Activated naive CD4-positive, alpha-beta T cell treated with anti-CD3 and anti-CD28 coated beads, Interleukin-2, amount 50 U/mL, for 72 hours (primary cell): ENCODE measurements at regions not wholly inside any gene's neighbourhood (a gene's known extent, or its start where the extent isn't known, plus 50 kb on each side); places are given as distances from the start of the nearest gene placed in this dataset.

Experiments used
- ATAC-seq, 2 donors: fragments of 150-1000 bp; cut with Tn5 transposase; 2 replicates each; pipeline ENCODE4 v1.10.0; 2021; ENCODE audit warnings: mild to moderate bottlenecking in 2 of 2, moderate library complexity in 2 of 2
- DNase-seq, 2 donors: peaks; one replicate each; pipeline ENCODE4 v3.0.0; 2021 to 2022; ENCODE audit warnings: low spot score in 2 of 2
- H3K27ac Mint-ChIP-seq, 2 donors: one replicate each; pipeline ENCODE4 v1.8.0; 2022; ENCODE audit warnings: mild to moderate bottlenecking in 2 of 2, mixed read lengths in 2 of 2
- H3K36me3 Mint-ChIP-seq, 2 donors: one replicate each; pipeline ENCODE4 v1.8.0; 2022; ENCODE audit warnings: mixed read lengths in 2 of 2
- H3K9me3 Mint-ChIP-seq, 2 donors: one replicate each; pipeline ENCODE4 v1.8.0; 2022; ENCODE audit warnings: mixed read lengths in 2 of 2

GRCh38 chr16:17945080-17945601, 391.4 kb downstream of the NPIPA8 start:
- Mint-ChIP-seq H3K36me3 (no peaks in the 10 kb centered on the region), H3K27ac (no peak overlapping the region), H3K9me3 (no peaks in the 10 kb centered on the region)
- ATAC-seq: no peak
- DNase-seq: no peak

GRCh38 chr16:17944345-17944744, 392.2 kb downstream of the NPIPA8 start:
- DNase-seq (no peak), ATAC-seq (no peak)
- Mint-ChIP-seq H3K27ac (no peak overlapping the region), H3K9me3 (no peaks in the 10 kb centered on the region), H3K36me3 (no peaks in the 10 kb centered on the region)

GRCh38 chr16:17942067-17942466, 394.5 kb downstream of the NPIPA8 start:
- H3K27ac Mint-ChIP-seq: no peak overlapping the region
- no peak for ATAC-seq

GRCh38 chr16:17940584-17941364, 395.8 kb downstream of the NPIPA8 start:
- DNase-seq: no peak
- ATAC-seq: no peak
- Mint-ChIP-seq H3K36me3 (no peaks in the 10 kb centered on the region), H3K27ac (no peak overlapping the region), H3K9me3 (no peaks in the 10 kb centered on the region)

More at GRCh38 chr16:17942067-17942466, 394.5 kb downstream of the NPIPA8 start:
- Mint-ChIP-seq H3K36me3 (no peaks in the 10 kb centered on the region), H3K9me3 (no peaks in the 10 kb centered on the region)
- DNase-seq: no peak

GRCh38 chr16:17939723-17940122, 396.8 kb downstream of the NPIPA8 start:
- no peak for ATAC-seq

GRCh38 chr16:17939122-17939536, 397.4 kb downstream of the NPIPA8 start:
- H3K9me3 Mint-ChIP-seq: no peaks in the 10 kb centered on the region
- DNase-seq (no peak), ATAC-seq (peak; percentile 36 to 64)
- no peaks in the 10 kb centered on the region for H3K36me3 Mint-ChIP-seq
- no peak overlapping the region for H3K27ac Mint-ChIP-seq

More at GRCh38 chr16:17939723-17940122, 396.8 kb downstream of the NPIPA8 start:
- Mint-ChIP-seq H3K36me3 (no peaks in the 10 kb centered on the region), H3K27ac (no peak overlapping the region), H3K9me3 (no peaks in the 10 kb centered on the region)
- no peak for DNase-seq

- DNase-seq: no peak
- Mint-ChIP-seq H3K9me3 (no peaks in the 10 kb centered on the region), H3K36me3 (no peaks in the 10 kb centered on the region), H3K27ac (no peak overlapping the region)
- ATAC-seq: no peak
Measured at GRCh38 chr16:17938546-17938945, 398.0 kb downstream of the NPIPA8 start.

GRCh38 chr16:17936766-17937402, 399.7 kb downstream of the NPIPA8 start:
- H3K9me3 Mint-ChIP-seq: peaks cover 0 to 3% of the 10 kb centered on the region in 2 donors
- H3K36me3 Mint-ChIP-seq: peaks cover 0 to 5% of the 10 kb centered on the region in 2 donors
- DNase-seq (no peak), ATAC-seq (no peak)
- no peak overlapping the region for H3K27ac Mint-ChIP-seq

GRCh38 chr16:17930280-17930679, 406.3 kb downstream of the NPIPA8 start:
- ATAC-seq: no peak
- DNase-seq: no peak
- peaks cover 3 to 7% of the 10 kb centered on the region in 2 donors for H3K9me3 Mint-ChIP-seq
- H3K36me3 Mint-ChIP-seq: peaks cover 0 to 5% of the 10 kb centered on the region in 2 donors
- no peak overlapping the region for H3K27ac Mint-ChIP-seq

GRCh38 chr16:17926866-17927399, 409.6 kb downstream of the NPIPA8 start:
- H3K27ac Mint-ChIP-seq: no peak overlapping the region
- DNase-seq: no peak
- no peak for ATAC-seq
- no peaks in the 10 kb centered on the region for H3K36me3 Mint-ChIP-seq
- peaks cover 0 to 7% of the 10 kb centered on the region in 2 donors for H3K9me3 Mint-ChIP-seq

- H3K9me3 Mint-ChIP-seq: peaks cover 0 to 7% of the 10 kb centered on the region in 2 donors
- ATAC-seq (no peak), DNase-seq (no peak)
- no peaks in the 10 kb centered on the region for H3K36me3 Mint-ChIP-seq
- H3K27ac Mint-ChIP-seq: no peak overlapping the region
Measured at GRCh38 chr16:17926461-17926860, 410.1 kb downstream of the NPIPA8 start.

GRCh38 chr16:17925761-17926160, 410.8 kb downstream of the NPIPA8 start:
- no peaks in the 10 kb centered on the region for H3K36me3 Mint-ChIP-seq
- no peak for DNase-seq
- no peak for ATAC-seq
- H3K9me3 Mint-ChIP-seq: peaks cover 0 to 7% of the 10 kb centered on the region in 2 donors
- H3K27ac Mint-ChIP-seq: no peak overlapping the region

GRCh38 chr16:17921357-17921978, 415.1 kb downstream of the NPIPA8 start:
- H3K27ac Mint-ChIP-seq: no peak overlapping the region

GRCh38 chr16:17917316-17918019, 419.1 kb downstream of the NPIPA8 start:
- ATAC-seq: no peak
- peaks cover 0 to 4% of the 10 kb centered on the region in 2 donors for H3K36me3 Mint-ChIP-seq
- H3K27ac Mint-ChIP-seq: no peak overlapping the region
- no peak for DNase-seq
- peaks cover 8 to 10% of the 10 kb centered on the region in 2 donors for H3K9me3 Mint-ChIP-seq

More at GRCh38 chr16:17921357-17921978, 415.1 kb downstream of the NPIPA8 start:
- no peaks in the 10 kb centered on the region for H3K36me3 Mint-ChIP-seq
- DNase-seq (peak in 1 of 2 donors; percentile 60), ATAC-seq (peak; percentile 55 to 71)
- H3K9me3 Mint-ChIP-seq: no peaks in the 10 kb centered on the region

- Mint-ChIP-seq H3K9me3 (peaks cover 8 to 10% of the 10 kb centered on the region in 2 donors), H3K27ac (no peak overlapping the region), H3K36me3 (peaks cover 0 to 4% of the 10 kb centered on the region in 2 donors)
- ATAC-seq: no peak
- no peak for DNase-seq
Measured at GRCh38 chr16:17915791-17916190, 420.7 kb downstream of the NPIPA8 start.

GRCh38 chr16:17914168-17914567, 422.4 kb downstream of the NPIPA8 start:
- ATAC-seq: no peak
- no peak for DNase-seq
- peaks cover 12 to 14% of the 10 kb centered on the region in 2 donors for H3K9me3 Mint-ChIP-seq
- peaks cover 0 to 4% of the 10 kb centered on the region in 2 donors for H3K36me3 Mint-ChIP-seq
- no peak overlapping the region for H3K27ac Mint-ChIP-seq
